Endodermal cell (in vitro differentiated cells): ENCODE measurements at regions not wholly inside any gene's neighbourhood (a gene's known extent, or its start where the extent isn't known, plus 50 kb on each side); places are given as distances from the start of the nearest gene placed in this dataset.

Source experiments
- DNase-seq: peaks from one replicate; pipeline ENCODE4 v3.0.0-alpha.2; 2017
- H3K27ac ChIP-seq: 2 replicates; pipeline ENCODE4 v1.5.1; 2013; ENCODE audit warnings: mild to moderate bottlenecking, low read depth, low read length, moderate library complexity
- H3K27me3 ChIP-seq: 2 replicates; pipeline ENCODE4 v1.6.1; 2013; ENCODE audit warnings: mild to moderate bottlenecking, low read length, moderate library complexity; ENCODE audit not compliant: insufficient read depth, control insufficient read depth, poor library complexity, severe bottlenecking
- H3K36me3 ChIP-seq: 2 replicates; pipeline ENCODE4 v1.7.0; 2013; ENCODE audit warnings: mild to moderate bottlenecking, low read length, moderate library complexity; ENCODE audit not compliant: control insufficient read depth, insufficient read depth
- H3K4me1 ChIP-seq: one replicate; pipeline ENCODE4 v1.7.0; 2013; ENCODE audit warnings: low read length; ENCODE audit not compliant: control insufficient read depth, insufficient read depth
- H3K4me3 ChIP-seq: 2 replicates; pipeline ENCODE4 v1.5.1; 2013; ENCODE audit warnings: mild to moderate bottlenecking, low read length, moderate library complexity
- H3K9ac ChIP-seq: 2 replicates; pipeline ENCODE4 v1.6.1; 2013; ENCODE audit warnings: mild to moderate bottlenecking, low read length, moderate library complexity; ENCODE audit not compliant: poor library complexity, severe bottlenecking; ENCODE audit errors: extremely low read depth
- H3K9me3 ChIP-seq: 2 replicates; pipeline ENCODE4 v1.6.1; 2013; ENCODE audit warnings: mild to moderate bottlenecking, low read length, moderate library complexity; ENCODE audit not compliant: control insufficient read depth
- H3K27ac Mint-ChIP-seq: 2 replicates; pipeline ENCODE4 v1.8.0; 2020; ENCODE audit warnings: mixed read lengths
- H3K27me3 Mint-ChIP-seq: 2 replicates; pipeline ENCODE4 v1.8.0; 2021; ENCODE audit warnings: mild to moderate bottlenecking, mixed read lengths; ENCODE audit not compliant: insufficient read depth
- H3K36me3 Mint-ChIP-seq: 2 replicates; pipeline ENCODE4 v1.8.0; 2020; ENCODE audit warnings: low read depth, mixed read lengths
- H3K4me1 Mint-ChIP-seq: 2 replicates; pipeline ENCODE4 v1.8.0; 2020; ENCODE audit warnings: mixed read lengths
- H3K4me3 Mint-ChIP-seq: 2 replicates; pipeline ENCODE4 v1.8.0; 2020; ENCODE audit warnings: mild to moderate bottlenecking, moderate library complexity, mixed read lengths
- H3K9me3 Mint-ChIP-seq: 2 replicates; pipeline ENCODE4 v1.8.0; 2020; ENCODE audit warnings: mild to moderate bottlenecking, mixed read lengths
- CTCF ChIP-seq: fragments of 200-600 bp; sonication (generic); conservative IDR thresholded peaks from 2 replicates; pipeline ENCODE4 v1.5.0; 2021; ENCODE audit warnings: antibody characterized with exemption, mild to moderate bottlenecking
- WGBS, 2 experiments: methylation state at CpG; one replicate each; pipeline versions ENCODE4 v1.1.5 to v1.1.7; 2013; ENCODE audit warnings: missing lambda C conversion rate in 2 of 2, mixed read lengths in 1 of 2; ENCODE audit not compliant: insufficient coverage in 1 of 2, insufficient read length in 1 of 2; 5-methylcytosine and 5-hydroxymethylcytosine counted together

GRCh38 chr2:139917690-139918384 lies 1137.6 kb upstream of the NXPH2 start:
- Histone ChIP-seq H3K9me3 (peaks cover 5% of the 10 kb centered on the region), H3K36me3 (no peaks in the 10 kb centered on the region), H3K4me3 (no peak overlapping the region), H3K27ac (no peak overlapping the region), H3K27me3 (no peaks in the 10 kb centered on the region), H3K4me1 (peaks cover 2% of the 10 kb centered on the region), H3K9ac (no peak overlapping the region)
- WGBS, 2 experiments, result 92% methylated on average over 3 of the region's 3 CpGs; no CpG with 5 or more reads in 1 of the 2 experiments
- Mint-ChIP-seq H3K4me1 (no peaks in the 10 kb centered on the region), H3K27me3 (no peaks in the 10 kb centered on the region), H3K9me3 (peaks cover 8% of the 10 kb centered on the region), H3K4me3 (no peak overlapping the region), H3K36me3 (no peaks in the 10 kb centered on the region), H3K27ac (no peak overlapping the region)
- DNase-seq, result no peak
- TF ChIP-seq CTCF, result no peak

- H3K9me3 ChIP-seq, result peaks cover 9% of the 10 kb centered on the region
- H3K4me3 ChIP-seq, result no peak overlapping the region
- Mint-ChIP-seq H3K4me1 (no peaks in the 10 kb centered on the region), H3K27me3 (no peaks in the 10 kb centered on the region), H3K27ac (no peak overlapping the region), H3K4me3 (no peak overlapping the region), H3K36me3 (no peaks in the 10 kb centered on the region), H3K9me3 (peaks cover 14% of the 10 kb centered on the region)
- H3K36me3 ChIP-seq, result no peaks in the 10 kb centered on the region
- no peaks in the 10 kb centered on the region for H3K27me3 ChIP-seq
- no peak overlapping the region for H3K27ac ChIP-seq
- peak; percentile 37 for TF ChIP-seq CTCF
- no peak overlapping the region for H3K9ac ChIP-seq
- H3K4me1 ChIP-seq, result no peaks in the 10 kb centered on the region
- 97 to 100% methylated on average over 2 to 6 of the region's 7 CpGs for WGBS, 2 experiments
- DNase-seq, result no peak
These were observed 1136.6 kb upstream of the NXPH2 start for GRCh38 chr2:139916822-139917221.

GRCh38 chr2:139911160-139911559 lies 1131.0 kb upstream of the NXPH2 start:
- H3K9me3 ChIP-seq, result peaks cover 10% of the 10 kb centered on the region
- no peaks in the 10 kb centered on the region for H3K27me3 ChIP-seq
- H3K4me1 ChIP-seq, result no peaks in the 10 kb centered on the region
- no peak overlapping the region for H3K27ac ChIP-seq
- H3K27me3 Mint-ChIP-seq, result no peaks in the 10 kb centered on the region
- DNase-seq, result no peak
- 89% methylated on average over 2 of the region's 3 CpGs; no CpG with 5 or more reads in 1 of the 2 experiments for WGBS, 2 experiments
- H3K9me3 Mint-ChIP-seq, result peaks cover 17% of the 10 kb centered on the region
- no peak overlapping the region for H3K4me3 Mint-ChIP-seq
- H3K36me3 ChIP-seq, result no peaks in the 10 kb centered on the region
- TF ChIP-seq CTCF, result no peak
- H3K27ac Mint-ChIP-seq, result no peak overlapping the region
- H3K4me3 ChIP-seq, result no peak overlapping the region
- H3K9ac ChIP-seq, result no peak overlapping the region
- H3K4me1 Mint-ChIP-seq, result no peaks in the 10 kb centered on the region
- H3K36me3 Mint-ChIP-seq, result no peaks in the 10 kb centered on the region
